Suppressor macrophage treated with lipopolysaccharide for 1 hour (primary cell): ENCODE measurements at regions not wholly inside any gene's neighbourhood (a gene's known extent, or its start where the extent isn't known, plus 50 kb on each side); places are given as distances from the start of the nearest gene placed in this dataset.
"Not testable (repeated sequence)": the region's sequence is repeated elsewhere in the genome, so short reads cannot be mapped to it uniquely, and the experiment has no call there.

ENCODE experiments used
- DNase-seq, 3 donors: peaks; one replicate each; pipeline ENCODE4 v3.0.0-alpha.2; 2020 to 2022

GRCh38 chr4:19193274-19193981, 1058.3 kb upstream of the SLIT2 start:
- no peak for DNase-seq

DNA sequence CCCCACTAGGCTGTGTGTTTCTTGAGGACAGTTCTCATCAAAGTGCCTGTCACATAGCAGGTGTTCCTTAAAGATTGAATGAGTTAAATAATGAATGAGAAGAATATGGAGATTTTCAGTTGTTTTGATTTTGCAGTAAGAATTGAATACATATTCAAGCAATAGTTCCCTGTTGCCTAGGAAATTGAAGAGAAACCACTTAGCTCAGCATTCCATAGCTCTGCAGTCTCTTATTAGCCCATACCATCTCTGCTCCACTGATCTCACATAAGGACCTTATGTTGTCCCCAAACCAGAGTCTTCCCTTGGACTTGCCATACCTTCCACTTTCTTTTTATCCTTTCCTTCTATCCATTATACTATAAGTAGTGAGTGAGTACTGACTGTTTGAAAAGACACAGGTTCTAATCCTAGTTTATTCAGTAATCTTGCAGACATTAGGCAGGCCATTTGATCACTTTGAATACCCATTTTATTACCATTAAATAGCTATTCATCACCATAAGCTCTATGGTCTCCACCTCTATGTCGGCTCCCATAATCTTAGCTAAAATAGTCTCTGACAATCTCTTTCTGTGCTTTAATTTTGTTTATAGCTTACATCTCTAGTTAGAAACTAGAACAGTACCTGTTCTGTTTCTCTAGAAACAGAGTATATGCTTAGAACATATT, 1059.6 kb upstream of the SLIT2 start:
- DNase-seq = no peak

DNA sequence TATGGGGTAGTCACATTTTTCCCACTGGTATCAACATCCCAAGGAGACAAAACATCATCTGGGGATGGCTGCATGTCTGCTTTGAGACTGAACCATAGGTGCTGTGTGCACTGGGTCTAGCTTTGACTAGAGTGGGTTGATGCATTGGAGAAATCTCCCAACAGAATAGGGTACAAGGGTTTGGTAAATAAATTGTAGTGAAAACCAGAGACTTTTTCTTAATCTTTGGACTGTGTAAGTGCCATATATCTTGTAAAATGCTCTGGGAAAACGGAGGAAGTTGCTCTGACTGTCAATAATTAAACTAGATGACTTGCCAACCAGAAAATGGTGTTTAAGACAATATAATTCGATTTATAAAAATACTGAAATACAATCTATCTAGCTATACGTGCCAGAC, 1064.0 kb upstream of the SLIT2 start:
- DNase-seq = no peak

DNA sequence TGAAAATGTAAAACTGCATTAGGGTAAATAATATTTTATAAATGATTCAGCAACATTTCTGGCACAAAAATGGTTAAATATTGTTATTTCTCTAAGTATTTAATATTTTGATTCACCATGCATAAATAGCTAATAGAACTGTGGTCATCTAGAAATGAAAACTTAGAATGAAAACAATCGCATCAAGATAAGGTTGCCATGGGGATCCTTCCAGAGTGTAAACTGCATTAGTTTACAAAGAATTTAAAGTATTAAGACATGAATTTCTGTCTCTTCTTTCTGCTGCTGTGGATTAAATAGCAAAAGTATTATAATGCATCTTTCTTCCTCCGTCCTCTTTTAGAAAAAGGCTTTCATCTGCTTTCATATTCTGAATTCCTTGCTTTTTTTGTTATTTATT, 1064.6 kb upstream of the SLIT2 start:
- DNase-seq = no peak

- not testable (repeated sequence) for DNase-seq
Measured at GRCh38 chr4:19181631-19182030, 1070.1 kb upstream of the SLIT2 start.

- DNase-seq = no peak
Measured at GRCh38 chr4:19178835-19179234, 1072.9 kb upstream of the SLIT2 start.

DNA sequence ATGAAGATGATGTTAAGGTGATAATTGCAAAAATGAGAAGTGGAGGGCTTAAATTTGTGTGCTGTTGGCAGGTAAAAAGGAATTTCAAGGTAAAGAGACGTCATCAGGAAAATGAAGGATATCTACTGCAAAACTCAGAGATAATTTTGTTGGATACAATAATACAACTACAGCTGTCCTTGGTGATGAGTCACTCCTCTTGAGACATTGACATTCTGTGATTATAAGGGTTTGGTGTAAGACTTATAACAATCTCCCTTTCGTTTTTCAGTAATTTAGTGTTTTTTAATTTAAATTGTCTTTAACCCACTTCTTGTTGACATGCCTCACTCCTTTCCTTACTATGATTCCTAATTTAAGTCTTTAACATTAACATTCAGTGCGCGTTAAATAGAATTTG, 1074.1 kb upstream of the SLIT2 start:
- no peak for DNase-seq

DNA sequence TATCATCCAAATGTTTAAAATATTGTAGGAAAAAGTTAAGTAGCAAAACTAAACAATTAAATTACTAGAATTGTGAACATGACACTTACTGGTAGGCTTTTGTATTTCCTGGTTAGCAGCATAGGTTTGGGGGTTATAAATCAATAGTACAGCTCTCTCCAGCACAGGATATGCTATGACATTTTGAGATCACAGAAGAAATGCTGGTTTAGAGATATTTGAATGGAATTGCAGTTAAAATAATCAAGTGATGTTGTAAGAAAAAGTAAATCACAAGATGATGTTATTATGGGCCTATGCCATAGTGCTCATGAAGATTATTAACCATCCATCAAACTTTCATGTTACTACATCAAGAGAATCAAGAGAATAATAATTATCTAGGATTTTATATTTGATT, 1079.9 kb upstream of the SLIT2 start:
- no peak for DNase-seq

GRCh38 chr4:19167311-19167710, 1084.4 kb upstream of the SLIT2 start:
- no peak for DNase-seq

DNA sequence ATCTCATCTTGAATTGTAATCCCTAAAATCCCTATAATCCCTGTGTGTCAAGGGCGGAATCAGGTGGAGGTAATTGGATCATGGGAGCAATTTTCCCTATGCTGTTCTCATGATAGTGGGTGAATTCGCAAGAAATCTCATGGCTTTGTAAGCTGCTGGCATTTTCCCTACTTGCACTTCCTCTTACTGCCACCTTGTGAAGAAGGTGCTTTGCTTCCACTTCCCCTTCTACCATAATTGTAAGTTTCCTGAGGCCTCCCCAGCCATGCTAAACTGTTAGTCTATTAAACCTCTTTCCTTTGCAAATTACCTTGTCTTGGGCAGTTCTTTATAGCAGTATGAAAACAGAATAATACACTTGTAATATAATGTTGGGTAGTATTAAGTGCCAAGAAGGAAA, 1087.4 kb upstream of the SLIT2 start:
- DNase-seq = no peak

GRCh38 chr4:19159874-19160273, 1091.8 kb upstream of the SLIT2 start:
- no peak for DNase-seq

- no peak for DNase-seq
Measured at GRCh38 chr4:19158107-19158809, 1093.4 kb upstream of the SLIT2 start.

GRCh38 chr4:19156786-19157185, 1094.9 kb upstream of the SLIT2 start:
- DNase-seq = no peak

DNA sequence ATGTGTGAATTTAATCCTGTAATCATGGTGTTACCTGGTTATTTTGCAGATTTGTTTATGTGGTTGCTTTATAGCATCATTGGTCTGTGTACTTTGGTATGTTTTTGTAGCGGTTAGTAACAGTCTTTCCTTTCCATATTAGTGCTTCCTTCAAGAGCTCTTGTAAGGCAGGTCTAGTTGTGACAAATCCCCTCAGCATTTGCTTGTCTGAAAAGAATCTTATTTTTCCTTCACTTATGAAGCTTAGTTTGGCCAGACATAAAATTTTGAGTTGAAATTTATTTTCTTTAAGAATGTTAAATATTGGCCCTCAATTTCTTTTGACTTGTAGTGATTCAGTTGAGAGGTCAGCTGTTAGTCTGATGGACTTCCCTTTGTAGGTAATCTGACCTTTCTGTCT, 1096.1 kb upstream of the SLIT2 start:
- DNase-seq = no peak

- DNase-seq = not testable (repeated sequence)
Measured at GRCh38 chr4:19154267-19154666, 1097.4 kb upstream of the SLIT2 start.

GRCh38 chr4:19152264-19152663, 1099.4 kb upstream of the SLIT2 start:
- no peak for DNase-seq

- no peak for DNase-seq
Measured at GRCh38 chr4:19151684-19152083, 1100.0 kb upstream of the SLIT2 start.

DNA sequence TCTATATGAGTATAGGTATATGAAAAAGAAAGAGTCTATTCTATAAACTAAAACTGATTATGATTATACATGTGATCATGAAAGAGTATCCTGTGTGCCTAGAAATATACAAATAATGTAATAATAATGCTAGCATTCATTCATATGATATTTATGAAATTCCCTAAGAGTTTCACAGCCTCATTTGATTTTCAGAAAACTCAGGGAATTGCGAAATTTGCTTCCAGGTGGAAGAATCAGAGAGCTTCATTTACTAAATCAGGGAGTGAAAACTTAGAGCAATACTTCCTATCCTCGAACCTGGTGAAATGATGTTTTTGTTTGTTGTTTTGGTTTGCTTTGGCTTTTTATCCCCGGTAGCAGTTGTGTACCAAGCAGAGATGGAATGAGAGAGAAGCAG, 1105.7 kb upstream of the SLIT2 start:
- no peak for DNase-seq

DNA sequence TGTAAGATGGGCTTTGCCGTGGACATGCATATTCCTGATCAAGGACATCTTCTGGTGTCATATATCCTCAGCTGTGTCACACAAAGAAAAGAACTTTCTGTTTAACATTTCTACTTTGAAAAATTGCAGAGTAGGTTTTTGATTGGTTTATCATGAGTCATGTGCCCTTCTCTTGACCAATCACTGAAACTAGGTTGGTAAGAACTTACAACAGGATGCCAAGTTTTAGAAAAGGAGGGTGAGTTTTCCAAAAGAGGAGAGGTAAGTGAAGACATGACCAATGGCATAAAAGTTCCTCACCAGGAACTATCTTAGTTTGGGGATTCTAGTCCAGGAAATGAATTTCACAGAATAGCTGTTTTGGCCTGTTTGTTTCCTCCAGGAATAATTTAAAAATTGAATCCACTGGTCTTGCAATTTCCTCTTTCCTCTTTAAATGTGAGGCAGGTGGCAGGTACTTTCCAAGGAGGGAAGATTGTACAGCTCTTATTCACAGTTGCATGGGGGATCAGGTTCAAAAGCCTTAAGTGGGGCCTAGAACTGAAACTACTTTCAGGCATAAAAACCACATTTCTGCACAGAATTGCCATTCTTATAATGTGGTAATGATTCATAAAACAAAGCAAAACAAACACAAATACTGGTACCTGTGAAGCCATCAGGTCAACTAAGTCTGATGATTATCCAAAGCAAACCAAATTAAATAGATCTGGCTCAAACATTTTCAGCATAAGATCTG, 1114.5 kb upstream of the LCORL start:
- no peak for DNase-seq

- DNase-seq = no peak
Measured at GRCh38 chr4:19134685-19135084, 1113.1 kb upstream of the LCORL start.

- no peak for DNase-seq
Measured at GRCh38 chr4:19133315-19133714, 1111.8 kb upstream of the LCORL start.

DNA sequence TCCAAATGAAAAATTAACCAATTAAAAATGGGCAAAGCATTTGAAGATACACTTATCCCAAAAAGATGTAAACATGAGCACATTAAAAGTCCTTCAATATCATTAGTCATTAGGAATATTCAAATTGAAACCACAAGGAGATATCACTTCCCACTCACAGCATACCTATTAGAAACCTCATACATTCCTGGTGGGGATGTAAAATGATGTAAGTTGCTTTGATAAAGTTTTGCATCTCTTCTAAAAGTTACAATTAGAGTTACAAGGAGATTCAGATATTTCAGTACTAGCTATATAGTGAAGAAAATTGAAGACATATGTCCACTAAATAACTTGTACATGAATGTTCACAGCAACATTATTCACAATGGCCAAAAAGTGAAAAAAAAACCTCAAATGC, 1109.3 kb upstream of the LCORL start:
- DNase-seq = no peak

DNA sequence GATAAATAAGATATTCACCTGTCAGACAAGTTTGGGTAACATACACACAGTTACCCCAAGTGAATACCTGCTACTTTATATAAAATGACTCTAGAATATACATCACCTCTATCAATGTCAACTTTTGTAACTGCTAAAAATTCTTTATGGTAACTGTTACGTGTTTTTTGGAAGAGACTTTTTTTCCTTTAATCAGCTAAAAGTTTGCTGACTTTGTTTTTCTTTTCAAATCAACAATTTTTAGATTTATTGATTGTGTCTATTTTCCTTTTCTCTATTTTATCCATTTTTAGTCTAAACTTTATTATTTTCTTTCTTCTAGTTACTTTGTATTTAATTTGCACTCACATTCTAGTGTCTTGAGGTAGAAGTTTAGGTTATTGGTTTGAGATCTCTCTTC, 1106.6 kb upstream of the LCORL start:
- DNase-seq = no peak

DNA sequence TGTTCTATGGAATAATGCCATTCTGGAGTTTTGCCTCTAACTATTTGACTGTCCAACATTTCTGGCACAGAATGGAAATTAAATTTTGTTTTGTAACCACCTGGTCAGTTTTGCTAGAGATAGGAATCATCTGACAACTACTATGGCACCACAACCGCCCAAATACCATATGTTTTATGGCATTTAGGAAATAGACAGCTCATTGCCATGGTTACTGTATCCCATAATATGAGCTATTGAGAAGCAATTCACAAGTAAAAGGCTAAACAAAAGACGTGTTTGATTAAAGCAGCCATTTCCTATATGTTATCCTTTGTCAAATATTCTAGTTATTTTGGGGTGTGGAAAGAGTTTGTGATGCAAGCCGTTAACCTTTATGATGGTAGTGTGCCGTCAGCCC, 1105.3 kb upstream of the LCORL start:
- DNase-seq = no peak
